Left lung (tissue), 4 donors: ENCODE measurements at regions not wholly inside any gene's neighbourhood (a gene's known extent, or its start where the extent isn't known, plus 50 kb on each side); places are given as distances from the start of the nearest gene placed in this dataset.

Experiments
- ATAC-seq: fragments of 200-7000 bp; cut with Tn5 transposase; one replicate; pipeline ENCODE4 v1.9.1; 2020; ENCODE audit warnings: moderate library complexity
- DNase-seq, 4 donors: peaks; one replicate each; pipeline ENCODE4 v3.0.0-alpha.2; 2013 to 2020
- H3K27ac ChIP-seq, 2 donors: fragments of 200-600 bp; sonication (generic) in 1 of 2; one replicate each; pipeline versions ENCODE4 v1.5.0 to v1.8.0; 2020 to 2021
- H3K27me3 ChIP-seq, 2 donors: fragments of 200-600 bp; sonication (generic) in 1 of 2; one replicate each; pipeline versions ENCODE4 v1.5.0 to v1.8.0; 2020 to 2021
- H3K36me3 ChIP-seq, 2 donors: fragments of 200-600 bp; sonication (generic) in 1 of 2; one replicate each; pipeline versions ENCODE4 v1.5.0 to v1.8.0; 2020 to 2021
- H3K4me1 ChIP-seq, 2 donors: fragments of 200-600 bp; one replicate each; pipeline ENCODE4 v1.8.0; 2021
- H3K4me3 ChIP-seq, 2 donors: fragments of 200-600 bp; sonication (generic) in 1 of 2; one replicate each; pipeline versions ENCODE4 v1.5.0 to v1.8.0; 2020 to 2021; ENCODE audit warnings: mild to moderate bottlenecking in 1 of 2
- H3K9me3 ChIP-seq, 2 donors: fragments of 200-600 bp; sonication (generic) in 1 of 2; one replicate each; pipeline versions ENCODE4 v1.5.0 to v1.8.0; 2020 to 2021
- intact Hi-C, 2 donors: fragments of 100-400 bp; cut with DNase I; formaldehyde crosslinking; loops; one replicate each; pipeline versions ENCODE4 v1.11.2 to v1.14.2; 2022
- TF ChIP-seq, protein P1 (sequence below), 2 donors: fragments of 200-600 bp; sonication (generic) in 1 of 2; IDR thresholded peaks; one replicate each; pipeline versions ENCODE4 v1.5.0 to v1.8.0; 2021; ENCODE audit warnings: antibody characterized with exemption in 2 of 2
- donor health status: DM: no; HTN: yes; CAD: no.
- donor health status: DM: no; HTN: no; CAD: no.

DNA sequence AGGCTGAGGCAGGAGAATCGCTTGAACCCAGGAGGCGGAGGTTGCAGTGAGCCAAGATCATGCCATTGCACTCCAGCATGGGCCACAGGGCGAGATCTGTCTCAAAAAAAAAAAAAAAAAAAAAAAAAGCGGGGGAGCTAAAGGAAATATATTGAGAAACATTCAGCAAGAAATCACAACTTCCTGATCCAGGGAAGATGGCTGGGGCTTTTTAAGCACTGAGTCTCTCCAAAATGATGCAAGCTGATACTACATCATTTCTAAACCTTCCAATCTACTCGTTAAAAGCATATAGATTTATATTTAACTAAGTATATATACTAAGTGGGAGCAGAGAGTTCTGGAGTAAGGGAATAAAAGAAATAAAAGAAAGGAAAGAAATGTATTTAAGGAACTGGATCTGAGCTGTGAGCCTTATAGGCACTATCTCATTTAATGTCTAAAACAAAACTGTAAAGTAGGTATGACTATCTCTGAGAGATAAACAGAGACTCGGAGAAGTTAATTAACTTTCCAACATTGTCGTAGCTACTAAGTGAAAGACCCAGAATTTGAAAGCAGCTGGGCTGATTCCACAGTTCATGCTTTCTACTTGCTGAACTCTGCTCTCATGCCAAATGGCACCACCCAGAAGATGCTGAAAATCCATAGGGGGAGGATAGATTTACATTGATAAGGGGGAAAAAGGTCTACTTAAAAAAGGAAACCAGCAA lies 215.0 kb upstream of the MARCKS start:
- Histone ChIP-seq H3K27me3 (no peaks in the 10 kb centered on the region), H3K9me3 (no peaks in the 10 kb centered on the region), H3K36me3 (no peaks in the 10 kb centered on the region), H3K4me1 (peaks cover 3 to 36% of the 10 kb centered on the region in 2 donors), H3K4me3 (no peak overlapping the region), H3K27ac (no peak overlapping the region)
- no peak for DNase-seq
- TF ChIP-seq, protein P1, sequence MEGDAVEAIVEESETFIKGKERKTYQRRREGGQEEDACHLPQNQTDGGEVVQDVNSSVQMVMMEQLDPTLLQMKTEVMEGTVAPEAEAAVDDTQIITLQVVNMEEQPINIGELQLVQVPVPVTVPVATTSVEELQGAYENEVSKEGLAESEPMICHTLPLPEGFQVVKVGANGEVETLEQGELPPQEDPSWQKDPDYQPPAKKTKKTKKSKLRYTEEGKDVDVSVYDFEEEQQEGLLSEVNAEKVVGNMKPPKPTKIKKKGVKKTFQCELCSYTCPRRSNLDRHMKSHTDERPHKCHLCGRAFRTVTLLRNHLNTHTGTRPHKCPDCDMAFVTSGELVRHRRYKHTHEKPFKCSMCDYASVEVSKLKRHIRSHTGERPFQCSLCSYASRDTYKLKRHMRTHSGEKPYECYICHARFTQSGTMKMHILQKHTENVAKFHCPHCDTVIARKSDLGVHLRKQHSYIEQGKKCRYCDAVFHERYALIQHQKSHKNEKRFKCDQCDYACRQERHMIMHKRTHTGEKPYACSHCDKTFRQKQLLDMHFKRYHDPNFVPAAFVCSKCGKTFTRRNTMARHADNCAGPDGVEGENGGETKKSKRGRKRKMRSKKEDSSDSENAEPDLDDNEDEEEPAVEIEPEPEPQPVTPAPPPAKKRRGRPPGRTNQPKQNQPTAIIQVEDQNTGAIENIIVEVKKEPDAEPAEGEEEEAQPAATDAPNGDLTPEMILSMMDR (IDR thresholded peaks at IDR 0.05): no peak
- no peak for ATAC-seq
- intact Hi-C loops: no loop called here

GRCh38 chr6:113642714-113643406 lies 214.3 kb upstream of the MARCKS start:
- peak in 3 of 4 donors; percentile 60 to 73 (median 70) for DNase-seq

DNA sequence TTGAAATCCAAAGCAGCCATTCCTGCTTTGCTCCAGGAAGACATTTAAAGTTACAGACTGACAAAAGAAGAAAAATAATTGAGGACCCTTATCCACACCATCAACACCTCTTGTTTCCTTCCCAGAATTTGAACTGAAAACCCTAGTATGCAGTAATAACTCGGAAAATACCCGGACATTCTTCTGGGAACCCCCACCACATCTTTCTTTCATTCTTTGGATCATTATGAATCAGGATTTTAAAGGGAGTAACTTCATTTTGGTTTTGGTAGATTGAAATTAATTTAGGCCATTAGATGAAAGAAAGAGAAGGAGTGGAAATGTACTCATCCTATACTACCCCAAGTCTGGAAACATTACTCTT lies 213.8 kb upstream of the MARCKS start:
- no peak overlapping the region for H3K4me3 ChIP-seq
- intact Hi-C loops: no loop called here
- H3K36me3 ChIP-seq: no peaks in the 10 kb centered on the region
- TF ChIP-seq, protein P1 (IDR thresholded peaks at IDR 0.05): no peak
- DNase-seq (no peak), ATAC-seq (no peak)
- H3K9me3 ChIP-seq: no peaks in the 10 kb centered on the region
- H3K27me3 ChIP-seq: no peaks in the 10 kb centered on the region
- peak overlapping the region in 1 of 2 donors; percentile 21 for H3K27ac ChIP-seq
- peaks cover 3 to 36% of the 10 kb centered on the region in 2 donors for H3K4me1 ChIP-seq

More at GRCh38 chr6:113642714-113643406, 214.3 kb upstream of the MARCKS start:
- intact Hi-C loops: no loop called here
- Histone ChIP-seq H3K4me1 (peaks cover 3 to 36% of the 10 kb centered on the region in 2 donors), H3K36me3 (no peaks in the 10 kb centered on the region), H3K4me3 (no peak overlapping the region), H3K9me3 (no peaks in the 10 kb centered on the region), H3K27ac (peak overlapping the region in 1 of 2 donors; percentile 21), H3K27me3 (no peaks in the 10 kb centered on the region)
- TF ChIP-seq, protein P1 (IDR thresholded peaks at IDR 0.05): no peak
- peak; percentile 88 for ATAC-seq

DNA sequence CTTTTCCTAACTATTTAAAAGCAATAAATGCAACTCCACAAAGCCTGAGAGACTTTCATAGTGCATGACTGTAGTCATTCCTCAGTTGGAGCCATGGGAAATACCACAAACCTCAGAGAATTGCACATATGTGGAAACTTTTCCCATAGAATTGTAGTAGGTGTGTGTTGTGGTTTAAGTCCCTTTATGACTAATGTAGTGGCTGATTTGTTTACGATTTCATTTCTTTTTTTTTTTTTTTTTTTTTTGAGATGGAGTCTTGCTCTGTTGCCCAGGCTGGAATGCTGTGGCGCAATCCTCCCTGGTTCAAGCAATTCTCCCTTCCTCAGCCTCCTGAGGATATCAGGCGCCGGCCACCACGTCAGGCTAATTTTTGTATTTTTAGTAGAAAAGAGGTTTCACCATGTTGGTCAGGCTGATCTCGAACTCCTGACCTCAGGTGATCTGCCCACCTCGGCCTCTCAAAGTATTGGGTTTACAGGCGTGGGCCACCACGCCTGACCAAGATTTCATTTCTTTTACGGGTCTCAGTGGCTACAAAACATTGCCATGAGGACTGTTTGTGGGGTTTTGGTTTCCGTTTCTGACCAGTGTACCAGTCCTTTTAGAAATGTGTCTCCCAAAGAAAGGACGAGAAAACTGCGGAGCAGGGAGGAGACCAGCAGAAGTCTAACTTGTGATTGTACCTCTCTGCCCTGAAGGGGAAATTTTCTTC lies 212.1 kb upstream of the MARCKS start:
- Histone ChIP-seq H3K9me3 (no peaks in the 10 kb centered on the region), H3K4me1 (peaks cover 3 to 50% of the 10 kb centered on the region in 2 donors), H3K36me3 (no peaks in the 10 kb centered on the region), H3K27ac (no peak overlapping the region), H3K4me3 (no peak overlapping the region), H3K27me3 (no peaks in the 10 kb centered on the region)
- DNase-seq (no peak), ATAC-seq (peak; percentile 45)
- intact Hi-C loops: no loop called here
- TF ChIP-seq, protein P1 (IDR thresholded peaks at IDR 0.05): no peak

- no peaks in the 10 kb centered on the region for H3K9me3 ChIP-seq
- H3K27ac ChIP-seq: no peak overlapping the region
- no peaks in the 10 kb centered on the region for H3K27me3 ChIP-seq
- no peak for DNase-seq
- ATAC-seq: no peak
- peaks cover 3 to 51% of the 10 kb centered on the region in 2 donors for H3K4me1 ChIP-seq
- H3K4me3 ChIP-seq: no peak overlapping the region
- H3K36me3 ChIP-seq: no peaks in the 10 kb centered on the region
- intact Hi-C loops: no loop called here
- TF ChIP-seq, protein P1 (IDR thresholded peaks at IDR 0.05): no peak
Observed at GRCh38 chr6:113645576-113645970, 211.6 kb upstream of the MARCKS start.
